B cell (primary cell): ENCODE measurements at regions not wholly inside any gene's neighbourhood (a gene's known extent, or its start where the extent isn't known, plus 50 kb on each side); places are given as distances from the start of the nearest gene placed in this dataset.

Source experiments
- ATAC-seq: fragments of 200-7000 bp; cut with Tn5 transposase; one replicate; pipeline ENCODE4 v1.10.0; 2021; ENCODE audit warnings: low read depth, mild to moderate bottlenecking, moderate number of reproducible peaks, moderate library complexity
- CTCF ChIA-PET: fragments of 350-600 bp; sonication (Branson Sonifier 250); formaldehyde crosslinking; loops from one replicate; lab custom pipeline; 2021; ENCODE audit warnings: antibody characterized with exemption, inconsistent platforms; lab: Charles Lee
- POLR2A ChIA-PET: fragments of 350-600 bp; sonication (Branson Sonifier 250); formaldehyde crosslinking; loops from one replicate; lab custom pipeline; 2021; ENCODE audit warnings: antibody characterized with exemption; lab: Charles Lee
- DNase-seq: peaks from one replicate; pipeline ENCODE4 v3.0.0; 2013
- H2AFZ ChIP-seq: 2 replicates; pipeline ENCODE4 v1.6.1; 2012; ENCODE audit warnings: mild to moderate bottlenecking, low read depth, low read length; ENCODE audit not compliant: insufficient read depth, poor library complexity, severe bottlenecking
- H3K27ac ChIP-seq, 2 donors: 1 replicate in 1 of 2; 2 replicates in 1 of 2; pipeline ENCODE4 v1.5.1; 2012 to 2013; ENCODE audit warnings: low read length in 2 of 2, mild to moderate bottlenecking in 2 of 2, moderate library complexity in 1 of 2
- H3K27me3 ChIP-seq, 4 experiments: fragments of 200-600 bp in 1 of 4; sonication (generic) in 1 of 4; replicated peaks in 1 of 4; 1 replicate in 2 of 4; 2 replicates in 2 of 4; pipeline versions ENCODE4 v1.6.1 to v1.7.0; 2013 to 2016; ENCODE audit warnings: low read length in 3 of 4, mild to moderate bottlenecking in 2 of 4, mixed read lengths in 1 of 4, moderate library complexity in 1 of 4; ENCODE audit not compliant: insufficient read depth in 4 of 4, control insufficient read depth in 3 of 4; ENCODE audit errors: control extremely low read depth in 1 of 4
- H3K36me3 ChIP-seq, 2 experiments: replicated peaks in 1 of 2; 1 replicate in 1 of 2; 2 replicates in 1 of 2; pipeline versions ENCODE4 v1.6.1 to v1.7.1; 2013; ENCODE audit warnings: low read length in 1 of 2; ENCODE audit not compliant: insufficient read depth in 2 of 2, control insufficient read depth in 1 of 2; ENCODE audit errors: control extremely low read depth in 1 of 2, extremely low read depth in 1 of 2
- H3K4me1 ChIP-seq, 2 donors: fragments of 200-600 bp in 1 of 2; sonication (generic) in 1 of 2; 1 replicate in 1 of 2; 2 replicates in 1 of 2; pipeline versions ENCODE4 v1.5.1 to v1.6.1; 2013 to 2017; ENCODE audit warnings: low read length in 2 of 2; ENCODE audit not compliant: control insufficient read depth in 2 of 2, insufficient read depth in 2 of 2
- H3K4me2 ChIP-seq: replicated peaks from 2 replicates; pipeline ENCODE3; 2012; ENCODE audit warnings: mild to moderate bottlenecking, low read depth, low read length; ENCODE audit not compliant: poor library complexity, severe bottlenecking
- H3K4me3 ChIP-seq, 5 experiments: fragments of 200-600 bp in 1 of 5; sonication (generic) in 1 of 5; 1 replicate in 3 of 5; 2 replicates in 2 of 5; pipeline versions ENCODE4 v1.5.1 to v1.7.0; 2011 to 2016; ENCODE audit warnings: low read length in 4 of 5, mild to moderate bottlenecking in 4 of 5, low read depth in 2 of 5, control low read depth in 1 of 5, moderate library complexity in 1 of 5; ENCODE audit not compliant: insufficient read depth in 1 of 5; ENCODE audit errors: control extremely low read depth in 1 of 5, extremely low read depth in 1 of 5
- H3K79me2 ChIP-seq: fragments of 200-600 bp; sonication (generic); one replicate; pipeline ENCODE4 v1.6.0; 2016; ENCODE audit warnings: low read length; ENCODE audit not compliant: control insufficient read depth, insufficient read depth
- H3K9ac ChIP-seq: fragments of 200-600 bp; sonication (generic); 2 replicates; pipeline ENCODE4 v1.6.1; 2017; ENCODE audit warnings: mild to moderate bottlenecking, low read length, moderate library complexity
- H3K9me3 ChIP-seq, 3 donors: one replicate each; pipeline versions ENCODE4 v1.6.1 to v1.7.1; 2013; ENCODE audit warnings: low read length in 2 of 3; ENCODE audit not compliant: control insufficient read depth in 2 of 3, insufficient read depth in 1 of 3; ENCODE audit errors: control extremely low read depth in 1 of 3
- H4K20me1 ChIP-seq: 2 replicates; pipeline ENCODE4 v1.6.0; 2012; ENCODE audit warnings: mild to moderate bottlenecking, low read length; ENCODE audit not compliant: insufficient read depth, control insufficient read depth, poor library complexity, severe bottlenecking
- H3K27ac Mint-ChIP-seq: one replicate; pipeline ENCODE4 v1.8.0; 2021; ENCODE audit warnings: mixed read lengths
- H3K27me3 Mint-ChIP-seq: one replicate; pipeline ENCODE4 v1.8.0; 2021; ENCODE audit warnings: mixed read lengths
- H3K4me1 Mint-ChIP-seq: one replicate; pipeline ENCODE4 v1.8.0; 2021; ENCODE audit warnings: mixed read lengths
- H3K4me3 Mint-ChIP-seq: one replicate; pipeline ENCODE4 v1.8.0; 2021; ENCODE audit warnings: mixed read lengths
- H3K9me3 Mint-ChIP-seq: one replicate; pipeline ENCODE4 v1.8.0; 2022; ENCODE audit warnings: mixed read lengths; ENCODE audit not compliant: insufficient read depth
- CTCF ChIP-seq: fragments of 200-600 bp; IDR thresholded peaks from one replicate; pipeline ENCODE4 v1.8.0; 2022; ENCODE audit warnings: antibody characterized with exemption, mild to moderate bottlenecking
- EZH2 ChIP-seq: IDR thresholded peaks from 2 replicates; pipeline ENCODE4 v1.6.1; 2012; ENCODE audit warnings: borderline replicate concordance, low read depth, mild to moderate bottlenecking, moderate library complexity, low read length; ENCODE audit not compliant: insufficient read depth, poor library complexity, severe bottlenecking
- WGBS: methylation state at CpG from one replicate; pipeline ENCODE4 v1.1.5; 2013; ENCODE audit warnings: missing lambda C conversion rate; ENCODE audit not compliant: insufficient coverage; 5-methylcytosine and 5-hydroxymethylcytosine counted together
- intact Hi-C: fragments of 100-400 bp; cut with micrococcal nuclease; formaldehyde crosslinking; loops from one replicate; pipeline ENCODE4 v1.10.0; 2022

GRCh38 chr6:141472162-141472928 is 660.4 kb upstream of the GJE1 start:
- Histone ChIP-seq H3K27ac (no peak overlapping the region), H2AFZ (no peak overlapping the region), H3K9me3 (no peaks in the 10 kb centered on the region), H4K20me1 (no peaks in the 10 kb centered on the region), H3K79me2 (no peaks in the 10 kb centered on the region), H3K36me3 (no peaks in the 10 kb centered on the region), H3K4me2 (no peak overlapping the region), H3K4me1 (no peaks in the 10 kb centered on the region), H3K27me3 (no peaks in the 10 kb centered on the region), H3K4me3 (no peak overlapping the region), H3K9ac (no peak overlapping the region)
- peaks cover 4% of the 10 kb centered on the region for H3K4me1 Mint-ChIP-seq
- POLR2A ChIA-PET = no interaction called here
- ATAC-seq (no peak), DNase-seq (no peak)
- no peak overlapping the region for H3K27ac Mint-ChIP-seq
- no peaks in the 10 kb centered on the region for H3K9me3 Mint-ChIP-seq
- no peaks in the 10 kb centered on the region for H3K27me3 Mint-ChIP-seq
- WGBS = 40% methylated on average over 1 of the region's 2 CpGs
- intact Hi-C loops = no loop called here
- H3K4me3 Mint-ChIP-seq = no peak overlapping the region
- TF ChIP-seq CTCF (no peak), EZH2 (no peak)
- CTCF ChIA-PET = interaction anchor here (0.7 kb wide), 1 partner anchor 11 kb away, joined by 3 read pairs; no protein-coding TSS in a partner anchor

- H4K20me1 ChIP-seq = no peaks in the 10 kb centered on the region
- H3K9ac ChIP-seq = no peak overlapping the region
- no peaks in the 10 kb centered on the region for H3K27me3 Mint-ChIP-seq
- H3K36me3 ChIP-seq = no peaks in the 10 kb centered on the region
- ChIA-PET CTCF (no interaction called here), POLR2A (no interaction called here)
- DNase-seq (no peak), ATAC-seq (no peak)
- no peaks in the 10 kb centered on the region for H3K9me3 Mint-ChIP-seq
- no peak overlapping the region for H3K27ac Mint-ChIP-seq
- H3K79me2 ChIP-seq = no peaks in the 10 kb centered on the region
- peaks cover 4% of the 10 kb centered on the region for H3K4me1 Mint-ChIP-seq
- H2AFZ ChIP-seq = no peak overlapping the region
- H3K27me3 ChIP-seq = no peaks in the 10 kb centered on the region
- WGBS = 100% methylated on average over 2 of the region's 2 CpGs
- TF ChIP-seq CTCF (no peak), EZH2 (no peak)
- H3K4me3 Mint-ChIP-seq = no peak overlapping the region
- intact Hi-C loops = no loop called here
- H3K27ac ChIP-seq = no peak overlapping the region
- no peaks in the 10 kb centered on the region for H3K4me1 ChIP-seq
- no peak overlapping the region for H3K4me3 ChIP-seq
- H3K4me2 ChIP-seq = no peak overlapping the region
- no peaks in the 10 kb centered on the region for H3K9me3 ChIP-seq
These were observed 661.9 kb upstream of the GJE1 start for GRCh38 chr6:141470810-141471209.
